Fibroblast of the aortic adventitia (primary cell): ENCODE measurements at regions not wholly inside any gene's neighbourhood (a gene's known extent, or its start where the extent isn't known, plus 50 kb on each side); places are given as distances from the start of the nearest gene placed in this dataset.

ENCODE experiments used
- DNase-seq: peaks from one replicate; pipeline ENCODE4 v3.0.0-alpha.2; 2010; ENCODE audit warnings: low read depth
- H3K4me3 ChIP-seq: 2 replicates; pipeline ENCODE4 v1.5.1; 2011; ENCODE audit warnings: low read depth, mild to moderate bottlenecking, control low read depth, low read length, moderate library complexity
- TF ChIP-seq, protein P1 (sequence below): IDR thresholded peaks from 2 replicates; pipeline ENCODE4 v1.5.1; 2011; ENCODE audit warnings: mild to moderate bottlenecking, low read length, control low read depth, inconsistent platforms; ENCODE audit not compliant: insufficient read depth

GRCh38 chr1:181413836-181414235 lies 69.5 kb upstream of the CACNA1E start:
- TF ChIP-seq, protein P1, sequence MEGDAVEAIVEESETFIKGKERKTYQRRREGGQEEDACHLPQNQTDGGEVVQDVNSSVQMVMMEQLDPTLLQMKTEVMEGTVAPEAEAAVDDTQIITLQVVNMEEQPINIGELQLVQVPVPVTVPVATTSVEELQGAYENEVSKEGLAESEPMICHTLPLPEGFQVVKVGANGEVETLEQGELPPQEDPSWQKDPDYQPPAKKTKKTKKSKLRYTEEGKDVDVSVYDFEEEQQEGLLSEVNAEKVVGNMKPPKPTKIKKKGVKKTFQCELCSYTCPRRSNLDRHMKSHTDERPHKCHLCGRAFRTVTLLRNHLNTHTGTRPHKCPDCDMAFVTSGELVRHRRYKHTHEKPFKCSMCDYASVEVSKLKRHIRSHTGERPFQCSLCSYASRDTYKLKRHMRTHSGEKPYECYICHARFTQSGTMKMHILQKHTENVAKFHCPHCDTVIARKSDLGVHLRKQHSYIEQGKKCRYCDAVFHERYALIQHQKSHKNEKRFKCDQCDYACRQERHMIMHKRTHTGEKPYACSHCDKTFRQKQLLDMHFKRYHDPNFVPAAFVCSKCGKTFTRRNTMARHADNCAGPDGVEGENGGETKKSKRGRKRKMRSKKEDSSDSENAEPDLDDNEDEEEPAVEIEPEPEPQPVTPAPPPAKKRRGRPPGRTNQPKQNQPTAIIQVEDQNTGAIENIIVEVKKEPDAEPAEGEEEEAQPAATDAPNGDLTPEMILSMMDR: no peak
- H3K4me3 ChIP-seq: no peak overlapping the region
- no peak for DNase-seq

DNA sequence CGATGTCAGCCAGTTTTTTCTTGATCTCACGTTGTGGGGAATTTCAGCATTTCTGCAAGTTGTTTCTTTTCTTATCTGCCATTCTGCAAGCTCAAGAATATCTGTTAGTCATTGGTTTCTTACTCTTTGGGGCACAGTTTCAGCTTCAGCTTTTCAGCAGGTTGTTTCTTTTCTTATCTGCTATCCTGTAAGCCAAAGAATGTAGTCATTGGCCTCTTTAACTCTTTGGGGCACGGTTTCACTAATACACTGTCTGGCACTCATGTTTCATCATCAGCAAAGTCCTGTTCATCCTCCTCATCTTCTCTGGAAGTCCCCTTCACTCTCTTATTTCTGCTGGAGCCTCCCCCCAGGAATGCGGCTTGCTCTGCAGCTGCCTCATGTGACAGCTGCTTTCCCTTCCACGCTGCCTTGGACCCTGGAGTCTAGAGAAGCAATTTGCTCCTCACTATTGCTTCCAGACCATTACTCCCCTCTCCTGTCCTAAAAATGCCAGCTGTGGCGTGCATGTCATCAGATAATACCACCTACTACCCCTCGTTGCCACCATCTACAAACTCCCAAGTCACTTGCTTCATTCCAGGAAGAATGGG lies 67.0 kb upstream of the CACNA1E start:
- DNase-seq: no peak
- TF ChIP-seq, protein P1: no peak
- H3K4me3 ChIP-seq: no peak overlapping the region

DNA sequence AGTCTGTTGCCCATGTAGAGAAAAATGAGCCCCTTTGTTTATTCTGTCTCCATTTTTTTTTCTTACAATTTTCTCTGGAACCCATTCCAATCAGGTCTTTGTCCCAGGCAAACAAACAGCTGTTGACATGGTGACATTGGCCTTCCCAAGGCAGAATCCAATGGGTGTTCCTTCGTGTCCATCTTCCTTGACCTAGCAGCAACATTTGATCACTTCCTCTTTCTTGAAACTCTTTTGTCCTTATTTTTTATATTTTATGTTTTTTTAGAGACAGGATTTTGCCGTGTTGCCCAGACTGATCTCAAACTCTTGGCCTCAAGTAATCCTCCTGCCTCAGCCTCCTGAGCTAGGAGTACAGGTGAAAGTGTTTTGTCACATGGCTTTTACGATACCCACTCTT lies 65.4 kb upstream of the CACNA1E start:
- no peak overlapping the region for H3K4me3 ChIP-seq
- DNase-seq: no peak
- TF ChIP-seq, protein P1: no peak

GRCh38 chr1:181423301-181423918 lies 59.9 kb upstream of the CACNA1E start:
- peak; percentile 43 for DNase-seq
- H3K4me3 ChIP-seq: no peak overlapping the region
- TF ChIP-seq, protein P1: peak; percentile 30

DNA sequence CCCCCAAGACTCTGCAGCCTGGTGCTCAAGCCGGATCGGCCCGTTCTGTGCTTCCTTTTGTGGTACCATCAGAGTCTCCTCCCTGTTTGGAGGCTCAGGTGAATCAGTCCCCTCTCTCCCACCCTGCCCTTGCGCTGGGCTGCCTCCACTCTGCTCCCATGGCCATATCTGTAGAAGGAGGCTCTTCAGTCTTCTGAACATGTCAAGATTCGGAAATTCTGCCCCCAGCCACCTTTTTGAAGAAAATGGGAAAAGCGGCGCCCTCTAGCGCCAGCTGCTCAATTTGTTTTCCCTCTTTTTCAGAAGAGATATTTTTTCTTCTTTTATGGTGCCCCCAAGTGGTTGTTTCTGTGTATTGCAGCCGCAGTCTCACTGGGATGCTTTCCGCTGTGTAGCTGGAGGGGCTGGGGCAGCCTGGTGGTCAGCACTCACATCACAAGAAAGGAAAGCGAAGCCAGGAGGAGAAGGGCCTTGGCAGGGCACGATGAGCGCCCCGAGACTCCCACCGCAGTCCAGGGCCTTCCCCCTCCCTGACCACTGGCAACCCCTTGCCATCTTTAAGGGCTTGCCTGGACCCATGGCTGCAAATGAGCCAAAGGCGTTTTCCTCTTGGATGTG lies 58.4 kb upstream of the CACNA1E start:
- TF ChIP-seq, protein P1: peak; percentile 87
- no peak overlapping the region for H3K4me3 ChIP-seq
- DNase-seq: peak; percentile 74

GRCh38 chr1:181425566-181425965 lies 57.8 kb upstream of the CACNA1E start:
- no peak for DNase-seq
- no peak overlapping the region for H3K4me3 ChIP-seq
- TF ChIP-seq, protein P1: no peak

DNA sequence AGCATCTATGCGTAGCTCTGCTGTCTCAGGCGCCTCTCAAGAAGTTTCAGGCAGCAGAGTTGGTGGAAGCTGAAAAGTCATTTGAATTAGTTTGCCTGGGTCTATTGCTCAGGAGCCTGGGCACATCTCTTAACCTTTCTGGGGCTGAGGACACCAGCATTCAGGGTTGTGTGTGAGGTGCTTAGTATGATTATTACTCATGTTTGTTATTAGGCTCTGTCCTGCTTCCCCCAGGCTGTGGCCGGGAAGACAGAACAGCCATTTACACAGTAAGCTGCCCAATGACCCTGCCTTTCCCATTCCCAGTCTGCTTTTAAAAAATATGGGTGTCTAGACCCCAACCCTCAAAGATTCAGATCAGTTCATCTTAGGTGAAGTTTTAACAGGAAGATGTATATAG lies 53.9 kb upstream of the CACNA1E start:
- TF ChIP-seq, protein P1: no peak
- no peak for DNase-seq

More for the DNA sequence above, 53.9 kb upstream of the CACNA1E start:
- H3K4me3 ChIP-seq: no peak overlapping the region
